Caco-2 (cell line): ENCODE measurements at regions not wholly inside any gene's neighbourhood (a gene's known extent, or its start where the extent isn't known, plus 50 kb on each side); places are given as distances from the start of the nearest gene placed in this dataset.
"Not testable (repeated sequence)": the region's sequence is repeated elsewhere in the genome, so short reads cannot be mapped to it uniquely, and the experiment has no call there.

Experiments
- BruUV-seq: library from RNA; stranded (reverse); fragments of 400-500 nt; replicated peaks from 2 replicates; lab custom pipeline; 2021; lab: Mats Ljungman, UMichigan
- CTCF ChIA-PET: fragments of 300-600 bp; sonication (Branson Sonifier 250); formaldehyde crosslinking; loops from one replicate; lab custom pipeline; 2022; ENCODE audit warnings: antibody characterized with exemption; lab: Charles Lee
- POLR2A ChIA-PET: fragments of 300-600 bp; sonication (Branson Sonifier 250); formaldehyde crosslinking; loops from one replicate; lab custom pipeline; 2022; ENCODE audit warnings: antibody characterized with exemption; lab: Charles Lee
- DNase-seq, 2 experiments: peaks; one replicate each; pipeline versions ENCODE4 v3.0.0 to v3.0.0-alpha.2; 2020 to 2022
- H3K27me3 ChIP-seq: replicated peaks from 2 replicates; pipeline ENCODE4 v1.6.0; 2011; ENCODE audit warnings: low read length; ENCODE audit not compliant: control insufficient read depth, insufficient read depth
- H3K36me3 ChIP-seq: 2 replicates; pipeline ENCODE4 v1.5.1; 2011; ENCODE audit warnings: low read length; ENCODE audit not compliant: control insufficient read depth, insufficient read depth
- H3K4me1 ChIP-seq: fragments of 250-450 bp; sonication (Bioruptor Pico); 2 replicates; pipeline ENCODE4 v1.5.1; 2020; ENCODE audit warnings: mild to moderate bottlenecking
- H3K4me3 ChIP-seq: 2 replicates; pipeline ENCODE4 v1.5.1; 2011; ENCODE audit warnings: low read depth, mild to moderate bottlenecking, control low read depth, low read length
- H3K9me3 ChIP-seq: fragments of 250-450 bp; sonication (Bioruptor Pico); 2 replicates; pipeline ENCODE4 v1.5.1; 2020; ENCODE audit warnings: mild to moderate bottlenecking, moderate library complexity
- H3K27ac Mint-ChIP-seq: one replicate; pipeline ENCODE4 v1.8.0; 2022; ENCODE audit warnings: mixed read lengths; ENCODE audit not compliant: unreplicated experiment
- H3K27me3 Mint-ChIP-seq: one replicate; pipeline ENCODE4 v1.8.0; 2022; ENCODE audit warnings: mixed read lengths; ENCODE audit not compliant: insufficient read depth, unreplicated experiment
- H3K36me3 Mint-ChIP-seq: one replicate; pipeline ENCODE4 v1.8.0; 2022; ENCODE audit warnings: mild to moderate bottlenecking, mixed read lengths; ENCODE audit not compliant: insufficient read depth, unreplicated experiment
- H3K4me1 Mint-ChIP-seq: one replicate; pipeline ENCODE4 v1.8.0; 2022; ENCODE audit warnings: low read depth, mixed read lengths; ENCODE audit not compliant: unreplicated experiment
- H3K4me3 Mint-ChIP-seq: one replicate; pipeline ENCODE4 v1.8.0; 2022; ENCODE audit warnings: mild to moderate bottlenecking, moderate library complexity, mixed read lengths; ENCODE audit not compliant: unreplicated experiment
- H3K9me3 Mint-ChIP-seq: one replicate; pipeline ENCODE4 v1.8.0; 2022; ENCODE audit warnings: mixed read lengths; ENCODE audit not compliant: unreplicated experiment
- intact Hi-C: fragments of 100-400 bp; cut with micrococcal nuclease; formaldehyde crosslinking; loops from one replicate; pipeline ENCODE4 v1.10.0; 2022; ENCODE audit not compliant: unreplicated experiment

- H3K36me3 Mint-ChIP-seq, H3K27me3 Mint-ChIP-seq, H3K36me3 ChIP-seq, POLR2A ChIA-PET, H3K27me3 ChIP-seq, DNase-seq, H3K4me3 ChIP-seq, H3K9me3 Mint-ChIP-seq, BruUV-seq, H3K4me1 Mint-ChIP-seq, CTCF ChIA-PET, H3K4me1 ChIP-seq, H3K27ac Mint-ChIP-seq, H3K4me3 Mint-ChIP-seq, H3K9me3 ChIP-seq, intact Hi-C loops: not testable (repeated sequence)
Measured at GRCh38 chr2:111445191-111445929, 324.6 kb downstream of the BCL2L11 start.

- BruUV-seq, H3K9me3 Mint-ChIP-seq, H3K27me3 Mint-ChIP-seq, H3K4me3 Mint-ChIP-seq, H3K36me3 Mint-ChIP-seq, POLR2A ChIA-PET, intact Hi-C loops, H3K9me3 ChIP-seq, H3K4me1 ChIP-seq, H3K4me3 ChIP-seq, H3K27ac Mint-ChIP-seq, H3K36me3 ChIP-seq, H3K27me3 ChIP-seq, DNase-seq, CTCF ChIA-PET, H3K4me1 Mint-ChIP-seq: not testable (repeated sequence)
Measured at GRCh38 chr2:111445941-111446340, 325.2 kb downstream of the BCL2L11 start.

DNA sequence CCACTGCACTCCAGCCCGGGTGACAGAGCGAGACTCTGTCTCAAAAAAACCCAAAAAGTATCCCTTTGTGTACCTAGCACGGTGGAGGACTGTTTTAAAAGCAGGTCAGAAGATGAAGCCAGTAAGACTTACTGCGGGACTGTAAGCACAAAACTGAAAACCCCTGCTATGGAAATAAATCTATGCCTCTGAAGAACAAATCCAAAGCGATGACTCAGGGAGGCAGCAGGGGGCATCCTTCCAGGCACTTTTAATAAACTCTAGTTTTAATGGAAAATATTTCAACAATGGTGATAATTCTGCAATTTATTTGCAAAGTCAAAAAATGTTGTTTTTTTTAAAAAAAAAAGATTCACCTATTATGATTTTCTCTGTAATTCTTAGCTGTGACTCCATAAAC, 326.8 kb downstream of the BCL2L11 start:
- H3K9me3 Mint-ChIP-seq, H3K9me3 ChIP-seq, BruUV-seq, intact Hi-C loops, H3K36me3 Mint-ChIP-seq, H3K4me1 Mint-ChIP-seq, H3K27ac Mint-ChIP-seq, POLR2A ChIA-PET, H3K4me3 ChIP-seq, H3K4me3 Mint-ChIP-seq, H3K27me3 Mint-ChIP-seq, H3K36me3 ChIP-seq, DNase-seq, H3K27me3 ChIP-seq, H3K4me1 ChIP-seq, CTCF ChIA-PET: not testable (repeated sequence)

- H3K4me3 ChIP-seq, H3K27me3 ChIP-seq, H3K4me1 ChIP-seq, H3K27me3 Mint-ChIP-seq, POLR2A ChIA-PET, intact Hi-C loops, H3K36me3 ChIP-seq, DNase-seq, H3K9me3 Mint-ChIP-seq, H3K36me3 Mint-ChIP-seq, H3K4me1 Mint-ChIP-seq, H3K4me3 Mint-ChIP-seq, CTCF ChIA-PET, H3K27ac Mint-ChIP-seq, H3K9me3 ChIP-seq, BruUV-seq: not testable (repeated sequence)
Measured at GRCh38 chr2:111448796-111449195, 328.1 kb downstream of the BCL2L11 start.

GRCh38 chr2:111450526-111450925, 329.8 kb downstream of the BCL2L11 start:
- H3K36me3 Mint-ChIP-seq, BruUV-seq, H3K4me3 Mint-ChIP-seq, H3K4me1 Mint-ChIP-seq, H3K27ac Mint-ChIP-seq, H3K36me3 ChIP-seq, intact Hi-C loops, H3K27me3 ChIP-seq, H3K27me3 Mint-ChIP-seq, CTCF ChIA-PET, POLR2A ChIA-PET, H3K9me3 Mint-ChIP-seq, H3K9me3 ChIP-seq, H3K4me1 ChIP-seq, DNase-seq, H3K4me3 ChIP-seq: not testable (repeated sequence)

GRCh38 chr2:111451692-111452199, 331.0 kb downstream of the BCL2L11 start:
- H3K36me3 Mint-ChIP-seq, DNase-seq, POLR2A ChIA-PET, H3K27ac Mint-ChIP-seq, H3K4me3 ChIP-seq, H3K4me3 Mint-ChIP-seq, H3K27me3 ChIP-seq, H3K9me3 Mint-ChIP-seq, BruUV-seq, intact Hi-C loops, CTCF ChIA-PET, H3K4me1 ChIP-seq, H3K36me3 ChIP-seq, H3K9me3 ChIP-seq, H3K27me3 Mint-ChIP-seq: not testable (repeated sequence)
- peaks cover 12% of the 10 kb centered on the region for H3K4me1 Mint-ChIP-seq

- peaks cover 12% of the 10 kb centered on the region for H3K4me1 Mint-ChIP-seq
- H3K4me3 Mint-ChIP-seq, intact Hi-C loops, H3K27me3 ChIP-seq, H3K36me3 ChIP-seq, H3K4me3 ChIP-seq, BruUV-seq, H3K9me3 ChIP-seq, H3K27ac Mint-ChIP-seq, CTCF ChIA-PET, H3K4me1 ChIP-seq, H3K36me3 Mint-ChIP-seq, H3K27me3 Mint-ChIP-seq, POLR2A ChIA-PET, DNase-seq, H3K9me3 Mint-ChIP-seq: not testable (repeated sequence)
Measured at GRCh38 chr2:111452208-111452607, 331.5 kb downstream of the BCL2L11 start.
